ENCODE measurements at regions not wholly inside any gene's neighbourhood (a gene's known extent, or its start where the extent isn't known, plus 50 kb on each side); places are given as distances from the start of the nearest gene placed in this dataset.

GRCh38 chr19:33926306-33926705, 129.6 kb downstream of the KCTD15 start (continued):
- TF ChIP-seq NR2C2 (IDR thresholded peaks at IDR 0.05; ENCODE audit: borderline replicate concordance, control insufficient read depth, insufficient read length, low read depth) = no peak
- no peak for TF ChIP-seq CREM (IDR thresholded peaks at IDR 0.05; ENCODE audit: low read depth)
- TF ChIP-seq ZZZ3 (IDR thresholded peaks at IDR 0.05; ENCODE audit: control insufficient read depth, insufficient read length, low read depth) = no peak
- TF ChIP-seq RB1 (IDR thresholded peaks at IDR 0.05; ENCODE audit: borderline replicate concordance) = no peak
- no peak for TF ChIP-seq HDGF (IDR thresholded peaks at IDR 0.05)

GRCh38 chr19:33927789-33928457, 131.3 kb downstream of the KCTD15 start:
- Histone ChIP-seq H3K4me1 (ENCODE audit: control insufficient read depth, insufficient read depth, low read length) (no peaks in the 10 kb centered on the region), H4K20me1 (ENCODE audit: control insufficient read depth, insufficient read depth) (no peaks in the 10 kb centered on the region), H3K27ac (ENCODE audit: control insufficient read depth, insufficient read depth) (no peak overlapping the region), H2AFZ (ENCODE audit: control insufficient read depth, low read depth, low read length) (no peak overlapping the region), H3K9me3 (replicated peaks; ENCODE audit: control insufficient read depth, insufficient read depth, low read length) (no peaks in the 10 kb centered on the region), H3K4me3 (no peak overlapping the region), H3K9ac (ENCODE audit: control insufficient read depth, insufficient read depth, low read length) (no peak overlapping the region), H3K4me2 (ENCODE audit: control insufficient read depth, insufficient read depth) (no peak overlapping the region), H3K36me3 (ENCODE audit: control insufficient read depth in 2 of 2, insufficient read depth in 2 of 2, low read length in 1 of 2) (no peaks in the 10 kb centered on the region), H3K79me2 (ENCODE audit: control insufficient read depth, insufficient read depth, low read length) (no peaks in the 10 kb centered on the region), H3K27me3 (replicated peaks in 1 of 2; ENCODE audit: control insufficient read depth in 2 of 2, insufficient read depth in 2 of 2, low read length in 1 of 2) (no peaks in the 10 kb centered on the region)
- ATAC-seq (no peak), FAIRE-seq (no peak), DNase-seq (ENCODE audit: low read depth, low spot score) (no peak)
- ChIA-PET SMC1A (ENCODE audit: uncharacterized antibody, unreplicated experiment) (no interaction called here), POLR2A (no interaction called here), CTCF (no interaction called here), RAD21 (ENCODE audit: unreplicated experiment) (no interaction called here)
- BruUV-seq (replicated peaks) = no TSS peak
- intact Hi-C loops (cut with micrococcal nuclease; ENCODE audit: unreplicated experiment) (no loop called here), in situ Hi-C loops (cut with MboI) (no loop called here)
- 14% methylated on average over 5 of the region's 5 CpGs for WGBS (ENCODE audit: insufficient coverage, insufficient replicate concordance, low lambda C conversion rate, missing lambda C conversion rate)
- TF ChIP-seq ZBTB33 (IDR thresholded peaks at IDR 0.05) (no peak), CHD1 (IDR thresholded peaks at IDR 0.05; ENCODE audit: low read depth, low read length) (no peak), BCLAF1 (IDR thresholded peaks at IDR 0.05) (no peak), LARP7 (IDR thresholded peaks at IDR 0.05) (no peak), MXI1 (IDR thresholded peaks at IDR 0.05; ENCODE audit: low read depth, low read length) (no peak), CBFB (IDR thresholded peaks at IDR 0.05; ENCODE audit: low read depth) (no peak), FOXM1 (IDR thresholded peaks at IDR 0.05; ENCODE audit: low read depth, low read length) (no peak), TARDBP (IDR thresholded peaks at IDR 0.05; ENCODE audit: borderline replicate concordance) (no peak)
- TF ChIP-seq, protein P1, sequence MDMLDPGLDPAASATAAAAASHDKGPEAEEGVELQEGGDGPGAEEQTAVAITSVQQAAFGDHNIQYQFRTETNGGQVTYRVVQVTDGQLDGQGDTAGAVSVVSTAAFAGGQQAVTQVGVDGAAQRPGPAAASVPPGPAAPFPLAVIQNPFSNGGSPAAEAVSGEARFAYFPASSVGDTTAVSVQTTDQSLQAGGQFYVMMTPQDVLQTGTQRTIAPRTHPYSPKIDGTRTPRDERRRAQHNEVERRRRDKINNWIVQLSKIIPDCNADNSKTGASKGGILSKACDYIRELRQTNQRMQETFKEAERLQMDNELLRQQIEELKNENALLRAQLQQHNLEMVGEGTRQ (IDR thresholded peaks at IDR 0.05; ENCODE audit: borderline replicate concordance, low read depth, low read length) = no peak

Measured in GM12878 (cell line).